LNCAP (cell line): ENCODE measurements at regions not wholly inside any gene's neighbourhood (a gene's known extent, or its start where the extent isn't known, plus 50 kb on each side); places are given as distances from the start of the nearest gene placed in this dataset.

ENCODE experiments used
- TF ChIP-seq, protein P1 (sequence below): fragments of 450-650 bp; IDR thresholded peaks from 2 replicates; pipeline ENCODE4 v1.5.1; 2017; ENCODE audit warnings: mild to moderate bottlenecking

DNA sequence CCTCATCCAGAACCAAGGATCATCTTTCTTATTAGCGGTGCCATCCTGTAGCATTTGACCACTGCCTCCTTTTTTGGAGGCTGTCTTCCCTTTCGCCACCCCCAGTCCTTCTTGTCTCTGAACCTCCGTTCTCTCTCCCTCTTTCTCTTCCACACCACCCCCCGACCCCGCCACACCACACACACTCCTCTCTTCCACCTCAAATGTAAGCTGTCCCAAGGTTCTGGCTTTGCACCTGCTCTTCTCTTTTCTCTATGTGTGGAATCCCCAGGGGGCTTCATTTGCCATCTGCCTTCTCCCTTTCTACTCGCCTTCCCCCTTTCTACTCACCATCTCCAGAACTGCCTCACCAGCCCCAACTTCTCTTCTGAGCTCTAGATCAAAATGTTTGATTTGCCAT is 111.3 kb upstream of the CDYL start:
- TF ChIP-seq, protein P1, sequence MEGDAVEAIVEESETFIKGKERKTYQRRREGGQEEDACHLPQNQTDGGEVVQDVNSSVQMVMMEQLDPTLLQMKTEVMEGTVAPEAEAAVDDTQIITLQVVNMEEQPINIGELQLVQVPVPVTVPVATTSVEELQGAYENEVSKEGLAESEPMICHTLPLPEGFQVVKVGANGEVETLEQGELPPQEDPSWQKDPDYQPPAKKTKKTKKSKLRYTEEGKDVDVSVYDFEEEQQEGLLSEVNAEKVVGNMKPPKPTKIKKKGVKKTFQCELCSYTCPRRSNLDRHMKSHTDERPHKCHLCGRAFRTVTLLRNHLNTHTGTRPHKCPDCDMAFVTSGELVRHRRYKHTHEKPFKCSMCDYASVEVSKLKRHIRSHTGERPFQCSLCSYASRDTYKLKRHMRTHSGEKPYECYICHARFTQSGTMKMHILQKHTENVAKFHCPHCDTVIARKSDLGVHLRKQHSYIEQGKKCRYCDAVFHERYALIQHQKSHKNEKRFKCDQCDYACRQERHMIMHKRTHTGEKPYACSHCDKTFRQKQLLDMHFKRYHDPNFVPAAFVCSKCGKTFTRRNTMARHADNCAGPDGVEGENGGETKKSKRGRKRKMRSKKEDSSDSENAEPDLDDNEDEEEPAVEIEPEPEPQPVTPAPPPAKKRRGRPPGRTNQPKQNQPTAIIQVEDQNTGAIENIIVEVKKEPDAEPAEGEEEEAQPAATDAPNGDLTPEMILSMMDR, result no peak

DNA sequence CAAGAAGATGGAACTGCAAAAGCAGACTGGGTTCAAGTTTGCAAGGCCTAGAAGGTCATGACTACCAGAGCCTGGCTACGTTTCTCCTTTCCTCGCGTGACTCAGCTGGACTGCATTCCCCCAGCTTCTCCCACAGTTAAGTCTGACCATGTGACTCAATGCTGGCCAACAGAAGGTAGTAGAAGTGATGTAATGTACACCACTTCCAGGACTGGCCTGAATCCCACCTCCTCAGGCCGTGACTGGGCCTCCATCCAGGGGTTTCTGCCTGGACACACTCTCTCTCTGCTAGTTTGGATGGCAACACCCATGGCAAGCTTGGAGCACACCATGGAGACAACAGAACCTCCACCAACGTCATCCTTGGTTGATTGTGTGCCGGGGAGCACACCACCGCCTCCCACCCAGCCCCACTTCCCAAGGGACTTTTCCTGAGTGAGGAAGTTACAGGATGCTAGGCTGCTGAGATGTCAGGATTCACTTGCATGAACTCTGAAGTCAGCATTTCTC is 112.0 kb upstream of the CDYL start:
- TF ChIP-seq, protein P1, result no peak

DNA sequence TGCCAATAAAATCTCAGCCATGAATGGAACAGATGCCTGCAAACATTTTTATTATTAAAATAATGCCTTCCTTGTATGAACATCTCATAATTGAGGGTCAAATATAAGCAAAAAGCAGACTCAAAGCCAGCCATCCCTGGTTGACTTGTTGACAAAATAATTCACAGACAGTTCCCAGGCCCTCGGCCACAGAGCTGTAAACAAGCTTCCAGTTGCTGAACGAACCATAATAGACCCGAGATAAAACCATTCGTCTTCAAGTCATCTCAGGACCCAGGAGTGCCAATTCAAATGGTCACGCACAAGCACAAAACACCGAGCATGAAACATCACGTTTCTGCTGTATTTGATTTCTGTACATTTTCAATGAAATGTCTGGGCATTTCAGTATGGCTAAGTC is 113.3 kb upstream of the CDYL start:
- TF ChIP-seq, protein P1, result no peak

DNA sequence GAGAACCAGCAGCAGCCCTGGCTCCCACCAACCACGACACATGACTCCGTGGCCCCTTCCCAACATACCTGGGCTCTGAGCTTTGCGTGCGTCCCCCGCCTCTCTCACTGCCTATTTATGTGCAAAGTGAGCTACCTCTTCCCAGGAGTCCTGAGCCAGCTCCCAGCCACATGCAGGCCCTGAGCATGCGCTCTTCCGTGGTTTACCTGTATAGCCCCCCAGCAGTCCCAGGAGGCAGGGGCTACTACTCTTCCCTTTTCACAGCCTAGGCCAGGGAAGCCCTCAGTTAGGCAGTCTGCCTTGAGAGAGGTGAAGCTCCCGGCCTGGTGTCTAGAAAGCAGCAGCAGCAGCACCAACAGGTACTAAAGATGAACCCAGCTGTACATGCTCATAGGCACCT is 114.8 kb upstream of the CDYL start:
- TF ChIP-seq, protein P1, result no peak

DNA sequence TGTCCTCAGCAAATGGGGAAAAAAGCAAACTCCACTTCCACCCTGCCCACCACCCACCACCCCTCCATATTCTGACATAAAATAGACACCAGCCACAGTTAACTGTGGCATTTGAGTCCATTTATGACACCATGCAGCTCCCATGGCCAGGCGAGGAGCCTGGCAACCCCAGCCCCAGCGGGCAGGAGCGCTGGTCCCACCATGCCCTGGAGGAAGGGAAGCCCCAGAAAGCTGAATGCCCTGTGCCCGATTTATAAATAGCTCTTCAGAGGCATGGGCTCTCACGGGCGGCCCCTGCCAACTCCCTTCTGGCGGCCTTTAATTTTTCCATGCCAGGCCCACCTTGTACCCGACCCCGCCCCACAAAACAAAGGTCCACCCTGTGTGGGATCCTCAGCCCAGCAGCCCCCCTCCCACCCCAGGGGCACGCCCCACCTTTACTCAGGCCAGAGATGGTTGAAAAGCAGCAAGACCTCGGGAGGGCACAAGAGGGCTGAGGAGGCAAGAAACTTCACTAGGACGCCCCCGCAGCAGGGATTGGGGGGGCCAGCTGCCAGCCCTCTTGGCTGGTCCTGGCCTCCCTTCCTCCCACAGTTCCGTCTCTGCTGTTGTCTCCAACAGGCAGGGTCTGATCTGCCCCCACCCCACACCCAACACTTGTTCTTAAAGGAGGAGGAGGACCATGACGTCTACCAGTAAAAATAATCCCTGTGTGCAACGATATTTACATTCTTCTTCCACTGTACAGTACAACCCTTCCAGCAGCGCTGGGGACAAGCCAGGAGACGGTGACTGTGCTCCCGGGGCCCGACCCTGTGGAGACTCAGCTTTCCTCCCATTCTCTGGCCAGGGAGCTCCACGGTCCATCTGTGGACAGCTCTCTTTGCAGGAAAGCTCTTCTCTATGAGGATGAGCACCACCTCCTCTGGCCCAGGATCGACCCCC is 115.6 kb upstream of the CDYL start:
- TF ChIP-seq, protein P1, result no peak

DNA sequence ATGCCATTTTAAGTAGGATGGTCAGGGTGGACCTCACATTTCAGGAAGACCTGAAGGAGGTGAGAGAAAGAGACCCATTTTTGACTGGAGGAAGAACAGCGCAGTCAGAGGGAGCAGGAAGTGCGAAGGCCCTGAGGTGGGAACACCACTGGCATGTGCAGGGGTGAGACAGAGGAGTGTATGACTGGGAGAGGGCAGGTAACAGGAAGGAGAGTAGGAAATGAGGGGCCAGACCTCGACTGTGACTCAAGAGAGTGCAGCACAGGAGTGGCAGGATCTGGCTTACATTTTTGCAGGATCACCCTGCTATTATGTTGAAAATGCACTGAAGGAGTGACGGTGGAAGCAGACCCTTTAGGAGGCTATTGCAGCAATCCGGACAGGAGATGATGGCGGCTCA is 117.7 kb upstream of the CDYL start:
- TF ChIP-seq, protein P1, result no peak

DNA sequence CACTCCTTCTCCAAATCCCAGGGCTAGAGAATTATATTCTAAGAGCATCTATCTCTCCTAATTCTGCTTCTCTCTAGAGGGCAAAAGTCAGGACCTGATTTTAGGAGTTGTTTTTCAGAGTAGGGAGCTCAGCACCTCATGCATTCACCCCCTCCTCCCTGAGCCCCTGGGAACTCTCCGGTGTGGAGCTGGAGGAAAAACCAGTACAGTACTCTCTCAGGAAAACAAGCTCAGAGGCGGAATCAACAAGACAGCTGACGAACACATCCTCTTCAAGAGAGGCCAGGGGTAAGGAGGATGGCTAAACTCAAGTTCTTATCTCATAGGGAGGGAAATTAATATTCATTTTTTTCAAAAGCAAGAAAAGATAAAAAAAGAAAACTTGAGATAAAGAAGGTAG is 120.1 kb upstream of the CDYL start:
- TF ChIP-seq, protein P1, result no peak
